Esophagus muscularis mucosa (tissue), 3 donors: ENCODE measurements at regions not wholly inside any gene's neighbourhood (a gene's known extent, or its start where the extent isn't known, plus 50 kb on each side); places are given as distances from the start of the nearest gene placed in this dataset.

Source experiments
- POLR2A ChIP-seq: fragments of 450-650 bp; IDR thresholded peaks from one replicate; pipeline ENCODE4 v1.6.1; 2017; ENCODE audit warnings: antibody characterized with exemption, moderate library complexity, mild to moderate bottlenecking, low read depth
- POLR2AphosphoS5 ChIP-seq, 2 donors: sonication (generic); formaldehyde crosslinking; IDR thresholded peaks; one replicate each; pipeline ENCODE4 v1.6.1; 2017; ENCODE audit warnings: antibody characterized with exemption in 2 of 2
- TF ChIP-seq, protein P1 (sequence below), 3 experiments: fragments of 200-600 bp in 2 of 3; fragments of 450-650 bp in 1 of 3; sonication (generic) in 2 of 3; IDR thresholded peaks; one replicate each; pipeline ENCODE4 v1.5.1; 2017 to 2019; ENCODE audit warnings: antibody characterized with exemption in 3 of 3, mild to moderate bottlenecking in 2 of 3, moderate library complexity in 1 of 3

DNA sequence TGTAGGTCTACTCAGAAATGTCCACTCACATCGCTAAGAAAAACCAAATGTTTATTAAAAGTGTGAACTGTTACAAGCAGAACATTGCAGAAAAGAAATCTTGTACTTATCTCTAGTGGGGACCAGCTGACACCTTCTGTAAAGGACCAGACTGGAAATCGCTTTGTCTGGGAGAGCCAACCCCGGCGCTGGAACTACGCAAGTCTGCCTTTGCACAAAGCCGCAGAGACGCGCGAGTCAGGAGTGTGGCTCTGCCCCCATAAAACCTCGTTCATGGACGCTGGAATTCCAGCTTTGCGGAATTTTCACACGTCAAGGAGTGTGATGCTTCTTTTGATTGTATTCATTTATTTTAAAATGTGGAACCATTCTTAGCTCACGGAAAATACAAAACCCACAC is 141.9 kb upstream of the SALL3 start:
- TF ChIP-seq POLR2A (no peak), POLR2AphosphoS5 (IDR thresholded peaks at IDR 0.05) (no peak)
- TF ChIP-seq, protein P1, sequence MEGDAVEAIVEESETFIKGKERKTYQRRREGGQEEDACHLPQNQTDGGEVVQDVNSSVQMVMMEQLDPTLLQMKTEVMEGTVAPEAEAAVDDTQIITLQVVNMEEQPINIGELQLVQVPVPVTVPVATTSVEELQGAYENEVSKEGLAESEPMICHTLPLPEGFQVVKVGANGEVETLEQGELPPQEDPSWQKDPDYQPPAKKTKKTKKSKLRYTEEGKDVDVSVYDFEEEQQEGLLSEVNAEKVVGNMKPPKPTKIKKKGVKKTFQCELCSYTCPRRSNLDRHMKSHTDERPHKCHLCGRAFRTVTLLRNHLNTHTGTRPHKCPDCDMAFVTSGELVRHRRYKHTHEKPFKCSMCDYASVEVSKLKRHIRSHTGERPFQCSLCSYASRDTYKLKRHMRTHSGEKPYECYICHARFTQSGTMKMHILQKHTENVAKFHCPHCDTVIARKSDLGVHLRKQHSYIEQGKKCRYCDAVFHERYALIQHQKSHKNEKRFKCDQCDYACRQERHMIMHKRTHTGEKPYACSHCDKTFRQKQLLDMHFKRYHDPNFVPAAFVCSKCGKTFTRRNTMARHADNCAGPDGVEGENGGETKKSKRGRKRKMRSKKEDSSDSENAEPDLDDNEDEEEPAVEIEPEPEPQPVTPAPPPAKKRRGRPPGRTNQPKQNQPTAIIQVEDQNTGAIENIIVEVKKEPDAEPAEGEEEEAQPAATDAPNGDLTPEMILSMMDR (IDR thresholded peaks at IDR 0.05): no peak
